NCI-H187 treated with DMSO at 0.1 percent for 48 hours (cell line): ENCODE measurements at regions not wholly inside any gene's neighbourhood (a gene's known extent, or its start where the extent isn't known, plus 50 kb on each side); places are given as distances from the start of the nearest gene placed in this dataset.
"Not testable (repeated sequence)": the region's sequence is repeated elsewhere in the genome, so short reads cannot be mapped to it uniquely, and the experiment has no call there.

Experiments
- DNase-seq: peaks from one replicate; lab custom pipeline; 2025; lab: John Stamatoyannopoulos, UW

DNA sequence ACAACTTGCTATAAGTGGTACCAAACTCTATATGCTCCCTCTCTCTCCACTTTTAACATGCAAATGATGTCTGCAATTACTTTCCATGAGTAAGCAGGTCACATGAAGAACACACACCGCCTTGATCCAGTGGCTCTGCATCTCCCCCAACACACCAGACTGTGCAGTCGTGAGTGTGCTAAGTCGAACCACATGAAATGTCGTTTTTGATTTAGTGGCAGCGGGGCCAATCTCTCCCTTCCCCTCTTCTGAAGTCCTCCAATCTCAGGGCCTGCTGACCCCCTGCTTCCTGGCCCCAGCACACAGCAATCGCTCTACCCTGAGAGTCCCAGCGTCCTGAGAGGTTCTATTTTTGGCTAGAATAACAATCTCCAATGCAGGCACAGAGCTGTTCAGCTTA lies 312.5 kb downstream of the SHQ1 start:
- no peak for DNase-seq

DNA sequence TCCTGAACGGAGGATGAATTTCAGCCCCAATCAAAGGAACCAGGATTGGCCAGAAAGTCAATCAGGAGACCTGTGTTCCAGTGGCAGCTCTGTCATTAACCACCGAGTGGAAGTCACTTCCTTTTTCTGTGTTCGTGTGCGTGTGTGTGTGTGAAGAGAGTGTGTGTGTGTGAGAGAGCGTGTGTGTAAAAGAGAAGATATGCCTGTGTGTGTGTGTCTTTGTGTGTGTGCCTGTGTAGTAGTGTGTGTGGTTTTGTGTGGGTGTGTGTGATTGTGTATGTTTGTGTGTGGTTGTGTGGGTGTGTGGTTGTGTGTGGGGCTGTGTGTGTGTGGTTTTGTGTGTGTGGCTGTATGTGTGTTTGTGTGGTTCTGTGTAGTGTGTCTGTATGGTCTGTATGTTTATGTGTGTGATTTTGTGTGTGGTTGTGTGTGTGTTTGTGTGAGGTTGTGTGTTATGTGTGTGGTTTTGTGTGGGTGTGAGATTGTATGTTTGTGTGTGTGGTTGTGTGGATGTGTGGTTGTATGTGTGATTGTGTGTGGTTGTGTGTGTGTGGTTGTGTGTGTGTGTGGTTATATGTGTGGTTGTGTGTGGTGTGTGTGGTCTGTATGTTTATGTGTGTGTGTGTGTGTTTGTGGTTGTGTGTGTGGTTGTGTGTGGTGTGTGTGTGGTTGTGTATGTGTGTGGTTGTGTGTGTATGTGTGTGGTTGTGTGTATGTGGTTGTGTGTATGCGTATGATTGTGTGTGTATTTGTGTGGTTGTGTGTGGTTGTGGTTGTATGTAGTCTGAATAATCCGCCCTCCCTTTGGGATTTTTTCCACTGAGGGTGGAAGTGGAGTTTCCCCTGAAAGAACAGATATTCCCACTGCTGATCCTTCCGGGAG lies 314.4 kb downstream of the SHQ1 start:
- DNase-seq, result no peak

DNA sequence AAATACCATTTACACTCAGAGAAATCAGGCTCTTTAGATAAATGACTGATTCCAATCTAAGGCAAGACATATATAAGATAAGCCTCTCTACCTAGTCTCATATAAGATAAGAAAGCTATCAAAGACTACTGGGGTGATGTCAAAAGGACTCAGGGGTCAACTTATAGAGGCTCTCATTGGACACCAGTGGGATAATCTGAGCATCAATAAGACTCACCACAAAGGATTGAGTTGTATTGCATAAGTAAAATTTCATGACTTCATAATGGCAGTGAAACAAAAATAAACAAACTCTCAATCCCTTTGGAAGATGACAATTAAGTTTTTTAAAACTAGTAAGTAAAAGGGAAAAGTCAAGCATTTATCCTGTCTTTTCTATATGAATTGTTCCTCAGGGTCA lies 317.8 kb downstream of the SHQ1 start:
- DNase-seq, result no peak

DNA sequence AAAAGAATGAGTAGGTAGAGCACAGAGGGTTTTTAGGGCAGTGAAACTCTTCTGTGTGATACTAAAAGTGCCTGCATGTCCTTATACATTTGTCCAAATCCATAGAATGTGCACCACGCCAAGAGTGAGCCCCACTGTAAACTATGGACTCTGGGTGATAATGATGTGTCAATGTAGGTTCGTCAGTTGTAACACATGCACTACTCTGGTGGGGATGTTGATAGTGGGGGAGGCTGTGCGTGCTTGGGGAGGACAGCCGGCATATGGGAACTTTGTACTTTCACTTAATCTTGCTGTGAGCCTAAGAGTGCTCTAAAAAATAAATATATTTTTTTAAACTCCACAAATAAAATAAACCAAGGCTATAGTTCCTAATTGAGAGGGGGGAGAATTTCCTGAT lies 319.2 kb downstream of the SHQ1 start:
- DNase-seq, result no peak

DNA sequence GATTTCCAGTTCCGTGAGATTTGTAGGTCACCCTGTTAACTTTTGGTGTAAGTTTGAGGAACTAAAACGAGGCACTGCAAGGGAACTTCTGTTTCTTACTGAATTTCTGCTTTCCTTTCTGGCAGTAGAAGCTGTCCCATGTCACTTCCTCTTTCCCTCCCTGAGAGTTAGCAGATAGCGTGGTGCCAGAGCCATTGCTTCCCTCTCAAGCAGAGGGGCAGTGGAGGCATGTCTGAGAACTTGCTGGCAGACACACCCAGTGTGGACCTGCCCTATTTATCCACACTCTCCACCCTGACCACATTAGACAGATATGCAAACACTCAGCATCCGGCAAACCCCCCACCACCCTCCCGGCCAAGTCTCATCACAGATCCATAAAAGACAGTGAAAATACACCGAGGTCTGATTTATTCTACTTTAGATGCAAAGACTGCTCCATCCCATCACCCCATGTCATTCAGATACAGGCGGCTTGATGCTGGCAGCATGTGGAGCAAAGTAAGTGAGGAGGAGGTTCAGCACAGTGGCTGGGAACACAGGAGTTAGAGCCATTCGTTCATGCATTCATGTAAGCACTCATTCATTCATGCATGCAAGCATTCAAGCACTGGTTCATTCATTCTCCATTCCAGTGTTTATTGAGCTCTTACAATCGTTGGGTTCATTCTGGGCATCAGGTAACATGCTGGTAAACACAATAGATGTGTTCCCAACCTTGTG lies 324.7 kb downstream of the SHQ1 start:
- no peak for DNase-seq

DNA sequence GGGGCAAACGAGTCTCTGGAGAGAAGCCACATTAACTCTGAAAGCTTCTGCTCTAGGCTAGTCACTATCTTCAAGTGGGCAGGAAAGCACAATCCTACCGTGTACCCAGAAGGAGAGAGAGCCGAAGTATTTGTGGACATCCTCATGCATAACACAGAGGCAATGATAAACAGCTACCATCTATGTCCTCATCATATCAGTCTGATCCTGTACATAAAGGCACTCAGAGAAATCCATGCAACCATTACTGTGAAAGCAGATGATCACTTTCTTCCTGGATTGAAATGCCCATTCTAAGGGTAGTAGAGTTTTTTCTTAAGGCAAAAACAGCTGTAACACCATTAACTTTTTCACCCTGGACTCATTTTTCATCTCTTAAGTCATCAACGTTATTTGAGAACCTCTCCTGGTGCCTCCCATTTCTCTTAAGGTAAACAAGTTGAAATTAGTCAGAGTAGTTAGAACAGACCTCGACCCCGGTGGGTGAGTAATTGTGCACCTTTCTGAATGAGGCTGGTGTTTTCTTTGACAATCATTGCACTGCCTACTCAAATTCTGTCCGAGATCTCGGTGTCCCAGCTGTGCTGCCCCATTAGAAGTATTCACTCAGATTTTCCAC lies 327.4 kb downstream of the SHQ1 start:
- no peak for DNase-seq

DNA sequence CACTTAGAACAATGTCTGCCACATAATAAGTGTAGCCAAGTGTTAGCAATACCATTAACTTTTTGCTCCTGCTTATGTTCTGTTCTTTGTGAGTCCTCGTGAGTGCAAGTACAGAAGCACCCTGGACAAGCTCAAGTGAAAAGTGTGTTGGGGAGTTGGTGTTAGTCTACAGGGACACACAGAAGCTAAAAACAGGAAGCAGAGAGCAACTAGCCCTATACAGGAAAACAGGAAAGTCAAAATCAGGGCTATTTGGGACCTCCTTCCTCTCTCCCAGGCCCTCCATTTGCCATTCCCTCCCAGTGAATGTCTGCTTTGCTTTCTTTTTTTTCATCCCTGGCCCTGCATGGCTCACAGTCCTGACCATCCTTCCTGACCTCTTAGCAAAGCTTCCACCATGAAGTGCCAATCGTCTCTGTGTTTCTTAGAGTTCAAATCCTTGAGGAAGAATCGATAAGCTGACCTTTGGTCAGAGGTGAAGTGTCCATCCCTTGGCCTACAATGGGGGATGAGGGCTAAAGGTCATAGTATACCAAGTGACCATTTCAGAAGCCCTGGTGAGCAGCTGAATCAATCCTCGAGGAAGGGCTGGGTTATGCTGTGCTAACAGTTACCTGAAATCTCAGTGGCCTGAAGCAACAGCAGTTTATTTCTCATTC lies 328.2 kb downstream of the SHQ1 start:
- DNase-seq, result no peak

DNA sequence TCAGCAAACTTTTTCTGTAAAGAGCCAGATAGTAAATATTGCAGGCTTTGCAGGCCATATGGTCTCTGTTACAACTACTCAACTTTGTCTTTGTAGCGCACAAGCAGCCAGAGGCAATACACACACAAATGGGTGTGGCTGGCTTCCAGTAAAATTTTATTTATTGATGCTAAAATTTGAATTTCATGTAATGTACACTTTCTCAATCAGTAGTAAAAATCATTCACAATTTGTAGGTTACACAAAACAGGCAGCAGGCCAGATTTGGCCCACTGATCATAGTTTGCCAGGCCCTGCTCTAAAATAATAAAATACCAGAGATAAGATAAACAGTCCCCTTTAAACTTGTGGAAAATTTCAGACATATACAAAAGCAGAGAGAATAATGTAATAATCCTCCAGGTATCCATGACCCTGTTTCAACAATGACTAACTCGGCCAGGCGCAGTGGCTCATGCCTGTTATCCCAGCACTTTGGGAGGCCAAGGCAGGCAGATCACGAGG lies 330.3 kb downstream of the SHQ1 start:
- no peak for DNase-seq

DNA sequence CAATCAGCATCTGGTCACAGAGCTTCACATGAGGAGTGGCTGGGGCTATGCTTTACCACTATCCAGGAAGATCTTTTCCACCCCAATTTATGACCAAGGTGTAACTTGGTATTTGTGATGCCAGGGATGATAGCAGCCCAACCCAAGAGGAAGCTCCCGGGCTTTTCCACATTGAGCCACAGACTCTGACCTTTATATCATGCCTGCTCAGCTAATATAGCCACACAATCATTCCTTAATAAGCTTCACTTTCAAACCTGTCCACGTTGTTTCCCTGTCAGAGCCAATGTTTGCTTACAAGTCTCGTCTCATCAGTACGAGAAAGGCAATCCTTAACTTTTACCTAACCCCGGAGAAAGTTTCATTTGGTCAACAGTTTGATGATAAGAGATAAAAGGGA lies 330.9 kb downstream of the SHQ1 start:
- no peak for DNase-seq

DNA sequence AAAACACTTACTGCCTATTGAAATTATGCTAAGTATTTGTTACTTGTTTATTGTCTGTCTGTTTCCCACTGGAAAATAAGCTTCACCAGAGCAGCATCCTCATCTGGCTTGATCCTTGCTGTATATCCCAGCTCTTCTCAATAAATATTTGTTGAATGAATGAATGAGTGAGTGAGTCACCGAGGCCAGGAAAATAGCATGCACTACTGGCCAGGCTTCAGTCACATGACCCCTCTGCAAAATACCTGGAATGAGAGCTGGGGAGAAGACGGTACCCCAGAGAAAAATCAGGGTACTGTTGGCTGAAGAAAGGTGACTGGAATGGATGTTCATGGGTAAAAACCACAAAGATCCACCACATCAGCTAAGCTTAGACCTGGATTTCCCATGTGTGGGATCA lies 331.9 kb downstream of the SHQ1 start:
- DNase-seq, result no peak

DNA sequence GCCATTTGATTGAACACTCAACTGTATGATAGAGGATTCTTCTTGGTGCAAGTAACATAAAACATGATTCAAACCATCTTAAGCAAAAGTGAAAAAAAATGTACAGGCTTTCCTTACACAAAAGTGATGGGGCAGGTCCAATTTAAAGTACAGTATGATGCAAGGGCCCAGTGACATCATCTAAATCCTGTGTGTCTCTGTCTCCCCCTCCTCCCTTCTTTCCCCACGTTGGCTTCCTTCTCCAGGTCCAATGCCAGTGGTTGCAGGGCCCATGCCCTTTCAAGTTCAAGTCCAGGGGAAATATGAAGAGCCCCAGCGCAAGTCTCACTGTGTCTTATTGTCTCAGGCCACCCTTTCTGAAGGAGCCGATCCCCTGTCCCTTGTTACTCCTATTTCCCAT lies 332.3 kb downstream of the SHQ1 start:
- DNase-seq, result no peak

DNA sequence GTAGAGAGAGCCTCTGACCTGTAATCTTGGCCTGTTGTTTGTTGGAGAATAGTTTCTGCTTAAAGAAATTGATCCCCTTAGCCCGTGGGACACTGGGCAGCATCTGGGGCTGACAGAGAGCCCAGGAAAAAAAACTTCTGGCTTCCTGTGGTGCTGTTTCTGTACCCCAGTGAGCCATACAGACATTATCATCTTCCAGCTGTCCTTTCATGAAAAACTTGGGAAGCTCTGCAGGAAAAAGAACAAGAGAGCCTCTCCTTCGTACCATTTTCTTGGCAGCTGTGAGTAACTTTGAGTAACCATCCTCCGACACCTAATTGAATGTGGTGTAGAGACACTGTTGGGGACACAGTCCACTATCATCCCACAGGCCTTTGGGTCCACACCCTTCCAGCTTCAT lies 333.0 kb downstream of the SHQ1 start:
- DNase-seq, result no peak

DNA sequence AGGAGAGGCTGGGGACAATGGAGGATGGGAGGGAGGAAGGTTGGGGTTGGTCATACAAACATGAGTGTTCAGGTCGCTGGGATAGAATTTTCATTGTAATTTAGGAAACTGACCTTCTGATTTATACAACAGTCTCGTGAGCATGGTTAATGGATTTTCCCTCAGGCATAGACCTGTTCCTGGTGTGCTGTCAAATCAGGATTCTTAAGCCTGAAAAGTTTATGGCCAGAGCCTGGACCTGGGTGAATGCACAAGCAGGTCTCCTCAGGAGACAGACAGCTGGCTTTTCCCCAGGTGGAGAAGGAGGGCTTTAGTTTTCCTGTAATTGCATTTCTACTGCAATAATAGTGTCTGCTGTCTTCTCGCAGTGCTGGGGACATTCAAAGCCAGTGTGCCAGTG lies 338.0 kb downstream of the SHQ1 start:
- no peak for DNase-seq

DNA sequence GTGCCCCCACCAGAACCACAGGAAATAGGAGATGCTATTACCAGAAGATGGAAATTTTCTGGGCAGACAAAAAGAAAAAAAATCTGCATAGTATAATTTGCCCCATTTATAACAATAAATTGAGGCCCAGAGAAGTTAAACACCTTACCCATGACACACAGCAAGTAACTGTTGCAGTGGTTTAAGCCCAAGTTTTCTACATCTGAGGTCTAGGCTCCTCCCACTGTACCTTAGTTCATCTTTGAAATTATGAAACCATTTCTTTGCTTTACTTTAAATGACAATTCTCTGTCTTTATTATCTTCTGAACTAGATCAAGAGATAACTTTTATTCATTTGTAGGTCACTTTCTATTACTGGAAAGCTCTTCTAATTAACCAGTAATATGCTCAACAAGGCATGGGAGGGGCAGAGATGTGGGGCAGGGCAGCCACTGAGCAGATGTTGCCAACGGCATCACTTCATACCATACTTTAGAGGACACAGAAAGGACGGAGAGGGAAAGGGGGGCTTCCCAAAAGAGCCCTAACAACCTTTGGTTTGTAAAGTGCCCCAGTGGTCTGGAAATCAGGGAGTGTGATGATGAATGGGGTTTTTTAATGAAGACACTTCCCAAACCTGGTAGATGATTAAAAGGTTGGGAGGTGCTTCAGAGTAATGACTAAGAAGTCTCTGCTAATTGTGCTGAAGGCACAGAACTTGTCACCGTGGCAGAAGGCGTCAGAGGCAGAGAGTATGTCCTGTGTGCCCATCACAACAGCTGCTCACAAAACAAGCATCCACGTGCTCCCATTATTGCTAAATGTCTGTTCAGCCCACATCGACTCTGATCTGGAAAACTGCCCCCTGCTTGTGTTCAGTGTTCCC lies 342.5 kb downstream of the SHQ1 start:
- DNase-seq, result no peak

DNA sequence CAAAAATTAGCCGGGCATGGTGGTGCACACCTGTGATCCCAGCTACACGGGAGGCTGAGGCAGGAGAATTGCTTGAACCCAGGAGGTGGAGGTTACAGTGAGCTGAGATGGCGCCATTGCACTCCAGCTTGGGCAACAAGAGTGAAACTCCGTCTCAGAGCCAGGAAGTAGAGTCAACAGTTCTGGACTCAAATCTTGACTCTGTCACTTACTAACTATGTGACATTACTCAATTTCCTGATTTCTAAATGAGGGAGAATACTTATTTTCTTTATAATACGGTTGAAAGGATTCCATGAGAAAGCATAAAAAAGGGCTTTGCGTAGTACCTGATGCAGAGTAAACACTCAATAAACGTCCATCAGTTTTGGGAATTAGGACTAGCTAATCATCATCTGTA lies 350.7 kb downstream of the SHQ1 start:
- DNase-seq, result not testable (repeated sequence)

DNA sequence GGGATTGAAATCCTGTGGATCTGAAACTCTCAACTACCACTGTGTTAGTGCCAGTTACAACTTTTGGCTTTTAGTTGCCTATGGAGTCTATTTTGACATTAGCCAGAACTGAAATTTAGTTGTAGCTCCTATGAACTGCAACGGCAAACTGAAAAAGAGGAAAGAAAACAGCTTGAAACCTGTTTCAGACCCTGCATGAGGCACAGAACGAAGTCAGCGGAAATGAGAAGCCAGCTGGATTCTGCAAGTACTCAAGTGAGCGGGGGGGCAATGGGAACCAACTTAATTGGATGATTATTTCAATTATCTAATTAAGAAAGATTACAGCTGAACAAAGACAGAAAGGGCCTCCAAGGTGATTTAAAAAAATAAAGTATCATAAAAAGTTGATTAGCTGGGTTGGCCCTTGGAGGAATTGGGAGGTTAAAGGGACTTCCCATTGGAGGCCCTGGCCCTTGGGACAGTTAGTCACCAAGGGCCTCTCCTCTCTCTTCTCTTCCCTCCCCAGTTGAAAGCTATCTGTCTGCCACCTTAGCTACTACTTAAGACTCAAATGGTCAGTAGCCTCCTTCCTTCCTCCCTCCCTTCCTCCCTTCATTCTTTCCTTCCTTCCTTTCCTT lies 352.1 kb downstream of the SHQ1 start:
- DNase-seq, result no peak

DNA sequence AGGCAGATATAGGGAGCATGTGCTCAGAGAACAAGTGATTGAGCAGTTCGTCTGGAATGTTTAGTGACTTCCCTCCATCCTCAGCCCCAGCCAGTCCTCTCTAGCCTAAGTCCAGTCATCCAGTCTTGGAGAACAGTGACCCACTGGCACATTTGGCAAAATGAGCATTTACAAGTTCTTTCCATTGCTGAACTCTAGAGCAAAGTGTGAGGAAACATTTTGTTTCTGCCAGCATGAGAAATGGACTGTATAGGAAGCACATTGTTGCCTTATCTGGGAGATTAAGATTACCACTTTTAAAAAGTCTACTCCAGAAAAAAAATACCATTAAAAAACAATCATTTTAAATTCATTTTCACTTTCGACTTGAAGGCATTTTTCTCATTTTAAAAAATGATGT lies 353.6 kb downstream of the SHQ1 start:
- no peak for DNase-seq

DNA sequence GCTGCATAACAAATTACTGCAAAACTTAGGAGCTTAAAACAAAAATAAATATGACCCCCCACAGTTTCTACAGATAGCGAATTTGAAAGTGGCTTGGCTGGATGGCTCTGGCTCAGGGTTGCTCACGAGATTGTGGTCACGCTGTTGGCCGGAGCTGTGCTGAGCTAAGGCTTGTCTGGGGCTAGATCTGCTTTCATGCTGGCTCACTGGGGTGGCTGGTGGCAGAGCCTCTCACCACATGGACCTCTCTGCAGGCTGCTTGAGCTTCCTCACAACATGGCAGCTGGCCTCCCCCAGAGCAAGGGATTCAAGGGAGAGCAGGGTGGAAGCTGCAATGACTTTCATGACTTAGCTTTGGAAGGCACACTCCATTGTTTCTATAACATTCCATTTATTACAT lies 354.1 kb downstream of the SHQ1 start:
- no peak for DNase-seq

DNA sequence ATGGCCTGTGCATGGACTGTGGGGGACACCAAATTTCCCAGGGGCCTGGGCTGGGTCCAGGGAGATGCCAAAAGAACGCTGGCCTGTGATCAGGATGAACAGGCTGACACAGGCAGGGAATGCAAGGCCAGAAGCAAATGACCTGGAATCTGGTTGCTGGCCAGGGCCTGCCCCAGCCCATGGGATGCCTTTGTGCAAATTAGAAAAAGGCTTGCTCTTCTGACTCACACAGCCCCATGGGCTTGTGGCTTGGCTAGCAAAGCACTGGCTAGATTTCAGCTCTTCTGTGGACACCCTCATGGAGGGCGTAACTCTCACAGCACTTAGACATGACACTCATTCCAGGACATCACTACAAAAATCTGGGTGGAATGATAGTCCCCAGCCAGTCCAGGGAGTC lies 356.0 kb downstream of the SHQ1 start:
- no peak for DNase-seq

DNA sequence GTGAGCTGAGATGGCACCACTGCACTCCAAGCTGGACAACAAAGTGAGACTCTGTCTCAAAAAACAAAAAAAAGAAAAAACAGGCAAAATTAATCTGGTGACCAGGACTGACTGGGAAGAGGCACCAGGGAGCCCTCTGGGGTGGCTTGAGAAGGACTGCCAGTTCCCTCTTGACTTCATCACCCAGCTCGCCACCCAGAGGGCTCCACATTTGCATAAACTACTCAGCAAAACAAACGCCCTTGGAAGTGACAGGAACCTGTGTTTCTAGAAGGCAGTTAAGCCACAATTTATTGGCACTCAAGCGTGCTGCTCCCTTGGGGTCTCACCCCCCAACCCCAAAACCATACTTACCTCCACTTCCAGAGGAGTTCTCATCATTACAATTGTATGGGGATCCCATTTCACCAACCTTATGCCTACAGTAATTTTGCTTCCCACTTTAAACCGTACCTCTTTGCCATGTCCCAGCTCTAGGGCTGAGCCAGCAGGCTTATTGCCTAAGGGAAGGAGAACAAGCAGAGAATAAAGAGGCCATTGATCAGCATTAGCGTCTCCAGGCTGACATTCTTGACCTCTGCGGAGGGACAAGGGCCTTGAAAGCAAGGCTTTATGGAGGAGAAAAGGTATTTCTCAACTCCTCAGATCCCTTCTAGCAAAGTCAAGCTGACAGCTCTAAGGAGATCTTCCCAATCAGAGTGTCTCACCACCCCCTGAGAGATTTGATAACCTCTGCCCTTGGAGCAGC lies 357.4 kb downstream of the SHQ1 start:
- DNase-seq, result no peak
